ENCODE measurements at regions not wholly inside any gene's neighbourhood (a gene's known extent, or its start where the extent isn't known, plus 50 kb on each side); places are given as distances from the start of the nearest gene placed in this dataset.
"Not testable (repeated sequence)": the region's sequence is repeated elsewhere in the genome, so short reads cannot be mapped to it uniquely, and the experiment has no call there.

DNA sequence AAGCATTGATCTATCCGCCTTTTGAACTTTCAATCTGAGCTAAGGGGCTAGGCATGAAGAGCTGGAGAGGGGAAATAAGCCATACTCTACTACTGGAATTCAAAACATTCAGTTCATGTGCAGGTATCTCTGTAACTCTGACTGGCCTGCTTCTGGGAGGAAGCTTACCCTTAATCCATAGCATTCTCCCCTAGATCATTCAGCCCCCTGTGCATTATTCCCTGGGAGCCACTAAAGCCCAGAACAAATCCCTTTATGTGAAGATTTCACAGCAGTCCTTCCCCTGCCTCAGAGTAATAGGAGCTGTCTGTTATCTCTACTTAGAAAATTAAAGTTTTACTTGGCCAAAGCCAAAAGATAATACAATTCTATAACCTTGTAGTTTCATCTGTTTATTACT is 300.7 kb downstream of the SEC16B start:
- DNase-seq (ENCODE audit: low read depth, low spot score), result no peak
- H3K4me3 ChIP-seq (ENCODE audit: low read length), result no peak overlapping the region

DNA sequence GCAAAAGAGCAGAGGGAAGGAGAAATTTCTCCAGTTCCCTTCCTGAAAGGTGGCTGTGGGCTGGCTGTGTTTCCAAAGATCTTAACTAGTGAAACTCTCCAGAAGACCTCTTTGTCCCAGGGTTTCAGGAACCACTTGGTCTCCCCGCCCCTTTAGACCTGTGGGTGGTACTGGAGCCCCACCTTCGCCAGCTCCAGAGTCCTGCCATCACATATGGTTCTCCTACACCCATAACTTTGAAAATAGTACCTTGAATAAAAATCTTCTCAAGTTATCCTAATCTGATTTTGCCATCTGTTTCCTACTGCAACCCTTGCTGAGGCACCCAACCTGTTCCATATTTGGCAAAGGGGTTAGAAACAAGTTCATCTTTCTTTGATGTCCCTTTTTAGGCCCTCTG is 303.9 kb downstream of the SEC16B start:
- DNase-seq (ENCODE audit: low read depth, low spot score), result peak; percentile 25
- no peak overlapping the region for H3K4me3 ChIP-seq (ENCODE audit: low read length)

GRCh38 chr1:177664742-177665141 is 305.1 kb downstream of the SEC16B start:
- not testable (repeated sequence) for H3K4me3 ChIP-seq (ENCODE audit: low read length); DNase-seq (ENCODE audit: low read depth, low spot score)

DNA sequence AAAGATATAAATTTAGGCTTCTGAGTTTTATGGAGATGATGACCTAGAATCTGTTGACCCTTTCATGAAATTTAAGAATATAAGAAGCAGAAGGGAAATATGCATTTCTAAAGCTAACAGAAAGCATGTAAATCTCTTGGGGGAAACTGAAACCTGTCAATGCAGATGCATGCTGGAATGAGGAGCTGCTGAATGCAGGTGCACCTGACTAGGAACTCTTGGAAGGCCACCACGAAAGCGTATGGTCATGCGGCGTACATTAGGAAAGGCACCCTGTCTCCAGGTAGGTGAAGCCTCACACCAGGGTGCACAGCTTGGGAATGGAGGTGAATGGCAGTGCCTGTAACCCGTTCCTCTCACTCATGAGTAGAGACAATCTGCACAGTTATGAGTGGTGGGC is 309.7 kb downstream of the SEC16B start:
- DNase-seq (ENCODE audit: low read depth, low spot score), result no peak
- H3K4me3 ChIP-seq (ENCODE audit: low read length), result no peak overlapping the region

- no peak for DNase-seq (ENCODE audit: low read depth, low spot score)
- H3K4me3 ChIP-seq (ENCODE audit: low read length), result no peak overlapping the region
These were observed 310.6 kb downstream of the SEC16B start for GRCh38 chr1:177659281-177659680.

- no peak for DNase-seq (ENCODE audit: low read depth, low spot score)
These were observed 313.3 kb downstream of the SEC16B start for GRCh38 chr1:177656598-177656997.

DNA sequence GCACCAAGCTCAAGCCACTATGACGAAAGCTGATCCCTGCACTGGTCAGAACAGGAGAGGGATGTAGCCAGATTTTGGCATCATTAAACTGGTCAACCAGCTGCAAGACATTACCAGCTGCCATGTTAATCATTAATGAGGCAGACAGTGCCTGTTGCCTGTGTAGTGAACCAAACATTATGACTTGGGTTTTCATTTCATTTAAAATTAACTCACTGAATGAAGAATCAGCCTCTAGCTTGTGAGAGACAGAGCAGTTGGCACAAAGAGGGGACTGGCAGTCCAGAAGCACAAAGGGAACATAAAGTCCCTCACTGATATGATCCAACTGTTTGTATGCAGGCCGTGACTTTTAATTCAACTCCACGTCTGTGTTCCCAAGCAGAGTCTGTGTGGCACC is 318.9 kb downstream of the SEC16B start:
- no peak overlapping the region for H3K4me3 ChIP-seq (ENCODE audit: low read length)
- DNase-seq (ENCODE audit: low read depth, low spot score), result no peak

More at GRCh38 chr1:177656598-177656997, 313.3 kb downstream of the SEC16B start:
- H3K4me3 ChIP-seq (ENCODE audit: low read length), result no peak overlapping the region

- no peak for DNase-seq (ENCODE audit: low read depth, low spot score)
These were observed 321.1 kb downstream of the SEC16B start for GRCh38 chr1:177648731-177649265.

GRCh38 chr1:177648138-177648537 is 321.7 kb downstream of the SEC16B start:
- H3K4me3 ChIP-seq (ENCODE audit: low read length), result no peak overlapping the region
- DNase-seq (ENCODE audit: low read depth, low spot score), result no peak

More at GRCh38 chr1:177648731-177649265, 321.1 kb downstream of the SEC16B start:
- no peak overlapping the region for H3K4me3 ChIP-seq (ENCODE audit: low read length)

- H3K4me3 ChIP-seq (ENCODE audit: low read length), result no peak overlapping the region
- no peak for DNase-seq (ENCODE audit: low read depth, low spot score)
These were observed 322.8 kb downstream of the SEC16B start for GRCh38 chr1:177646757-177647730.

GRCh38 chr1:177645491-177646190 is 324.2 kb downstream of the SEC16B start:
- H3K4me3 ChIP-seq (ENCODE audit: low read length), result no peak overlapping the region
- DNase-seq (ENCODE audit: low read depth, low spot score), result no peak

DNA sequence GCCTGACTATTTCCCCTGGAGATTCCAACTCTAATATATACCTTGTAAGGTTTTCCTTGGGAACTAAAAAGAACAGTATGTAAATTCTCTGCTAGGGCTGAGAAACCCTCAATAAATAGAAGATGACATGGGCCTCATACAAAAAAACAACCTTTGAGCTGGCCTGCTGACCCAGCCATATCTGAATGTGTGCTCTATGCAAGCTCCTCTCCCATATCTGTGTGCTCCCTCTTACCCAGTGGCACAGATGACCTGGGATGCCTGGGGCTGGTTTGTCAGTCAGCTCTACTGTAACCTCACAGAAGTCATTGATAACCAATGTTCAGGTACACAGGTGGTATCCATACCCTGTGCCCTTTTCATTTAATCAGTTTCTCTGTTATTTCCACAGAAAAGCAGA is 329.2 kb downstream of the SEC16B start:
- H3K4me3 ChIP-seq (ENCODE audit: low read length), result no peak overlapping the region
- no peak for DNase-seq (ENCODE audit: low read depth, low spot score)

DNA sequence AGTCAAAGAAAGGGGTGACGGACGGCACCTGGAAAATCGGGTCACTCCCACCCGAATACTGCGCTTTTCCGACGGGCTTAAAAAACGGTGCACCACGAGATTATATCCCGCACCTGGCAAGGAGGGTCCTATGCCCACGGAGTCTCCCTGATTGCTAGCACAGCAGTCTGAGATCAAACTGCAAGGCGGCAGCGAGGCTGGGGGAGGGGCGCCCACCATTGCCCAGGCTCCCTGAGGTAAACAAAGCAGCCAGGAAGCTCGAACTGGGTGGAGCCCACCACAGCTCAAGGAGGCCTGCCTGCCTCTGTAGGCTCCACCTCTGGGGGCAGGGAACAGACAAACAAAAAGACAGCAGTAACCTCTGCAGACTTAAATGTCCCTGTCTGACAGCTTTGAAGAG is 335.7 kb downstream of the SEC16B start:
- not testable (repeated sequence) for H3K4me3 ChIP-seq (ENCODE audit: low read length); DNase-seq (ENCODE audit: low read depth, low spot score)

- no peak for DNase-seq (ENCODE audit: low read depth, low spot score)
- H3K4me3 ChIP-seq (ENCODE audit: low read length), result no peak overlapping the region
These were observed 336.8 kb downstream of the SEC16B start for GRCh38 chr1:177632923-177633615.

GRCh38 chr1:177631770-177632169 is 338.1 kb downstream of the SEC16B start:
- H3K4me3 ChIP-seq (ENCODE audit: low read length), result no peak overlapping the region
- no peak for DNase-seq (ENCODE audit: low read depth, low spot score)

DNA sequence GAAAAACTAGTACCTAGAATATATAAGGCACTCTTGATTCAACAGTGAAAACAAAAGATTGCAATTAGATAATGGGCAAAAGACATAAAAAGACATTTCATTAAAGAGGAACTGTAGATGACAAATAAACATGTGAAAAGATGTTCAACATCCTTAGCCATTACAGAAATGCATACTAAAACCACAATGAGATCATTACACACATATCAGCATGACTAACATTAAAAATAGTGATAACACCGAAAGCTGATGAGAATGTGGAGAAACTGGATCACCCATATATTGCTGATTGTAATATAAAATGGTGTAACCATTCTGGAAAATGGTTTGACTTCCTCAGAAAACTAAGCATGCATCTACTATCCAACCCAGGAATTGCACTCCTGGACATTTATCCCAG is 340.3 kb downstream of the SEC16B start:
- DNase-seq (ENCODE audit: low read depth, low spot score), result no peak

DNA sequence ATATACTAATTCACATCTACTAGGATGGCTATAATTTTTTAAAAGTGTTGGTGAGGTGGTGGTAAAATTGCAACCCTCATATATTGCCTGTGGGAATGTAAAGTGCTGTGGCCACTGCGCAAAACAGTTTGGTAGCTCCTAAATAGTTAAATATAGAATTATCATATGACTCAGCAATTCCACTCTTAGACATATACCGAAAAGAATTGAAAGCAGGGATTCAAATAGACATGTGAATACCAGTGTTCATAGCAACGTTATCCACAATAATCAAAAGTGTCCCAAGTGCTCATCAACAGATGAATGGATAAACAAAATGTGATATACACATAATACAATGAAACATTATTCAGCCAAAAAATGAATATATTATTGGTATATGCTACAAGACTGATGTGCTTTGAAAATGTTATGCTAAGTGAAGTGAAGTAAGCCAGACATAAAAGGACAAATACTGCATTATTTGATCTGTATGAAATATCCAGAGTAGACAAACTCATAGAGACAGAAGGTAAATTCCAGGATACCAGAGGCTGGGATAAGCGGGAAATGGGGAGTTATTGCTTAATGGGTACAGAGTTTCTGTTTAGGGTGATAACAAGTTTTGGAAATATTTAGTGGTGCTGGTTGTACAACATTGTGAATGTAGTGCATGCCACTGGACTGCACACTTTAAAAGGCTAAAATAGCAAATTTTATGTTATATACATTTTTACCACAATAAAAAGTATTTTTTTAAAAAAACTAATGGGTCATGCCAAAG is 342.5 kb downstream of the SEC16B start:
- DNase-seq (ENCODE audit: low read depth, low spot score), result no peak
- no peak overlapping the region for H3K4me3 ChIP-seq (ENCODE audit: low read length)

More for the DNA sequence above, 340.3 kb downstream of the SEC16B start:
- H3K4me3 ChIP-seq (ENCODE audit: low read length), result no peak overlapping the region

DNA sequence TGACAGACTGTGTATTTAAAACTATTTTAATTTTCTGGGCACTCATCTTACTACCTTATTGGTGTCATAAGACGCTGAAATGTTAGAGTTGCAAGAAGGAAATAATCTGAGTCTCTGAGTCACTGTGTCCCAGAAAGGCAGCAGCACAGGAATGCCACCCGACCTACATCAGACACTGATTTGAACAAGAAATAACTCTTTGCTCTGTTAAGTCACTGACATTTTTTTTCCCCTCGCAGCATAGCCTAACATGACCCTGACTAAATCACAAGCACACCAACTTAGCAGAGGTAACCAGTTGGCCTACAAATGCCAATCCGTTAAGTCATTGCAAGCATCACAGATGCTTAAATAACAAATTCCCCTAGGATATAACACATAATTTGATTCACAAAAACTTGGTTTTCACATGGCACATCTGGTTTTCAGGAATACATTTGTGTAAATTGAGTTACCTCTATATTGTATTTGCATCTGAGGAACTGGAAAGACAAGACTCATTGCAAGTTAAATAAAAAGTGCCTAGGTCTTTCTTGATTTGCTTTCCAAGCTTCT is 349.1 kb downstream of the SEC16B start:
- H3K4me3 ChIP-seq (ENCODE audit: low read length), result no peak overlapping the region
- no peak for DNase-seq (ENCODE audit: low read depth, low spot score)

All from Jurkat, Clone E6-1 (cell line).